Smooth muscle cell (in vitro differentiated cells): ENCODE measurements at regions not wholly inside any gene's neighbourhood (a gene's known extent, or its start where the extent isn't known, plus 50 kb on each side); places are given as distances from the start of the nearest gene placed in this dataset.
"Not testable (repeated sequence)": the region's sequence is repeated elsewhere in the genome, so short reads cannot be mapped to it uniquely, and the experiment has no call there.

Source experiments
- DNase-seq: peaks from one replicate; lab custom pipeline; 2025; ENCODE audit not compliant: unreplicated experiment; lab: John Stamatoyannopoulos, UW
- H2AFZ ChIP-seq: fragments of 200-600 bp; sonication (generic); 2 replicates; pipeline ENCODE4 v1.6.0; 2016; ENCODE audit warnings: antibody characterized with exemption, low read depth, mild to moderate bottlenecking
- H3F3A ChIP-seq: fragments of 200-600 bp; sonication (generic); 2 replicates; pipeline ENCODE4 v1.6.0; 2017; ENCODE audit warnings: antibody characterized with exemption, low read depth
- H3K27ac ChIP-seq: fragments of 200-600 bp; sonication (generic); 2 replicates; pipeline ENCODE4 v1.5.1; 2016; ENCODE audit warnings: low read depth, mild to moderate bottlenecking
- H3K27me3 ChIP-seq: fragments of 200-600 bp; sonication (generic); 2 replicates; pipeline ENCODE4 v1.6.1; 2016; ENCODE audit warnings: low read depth, mild to moderate bottlenecking
- H3K36me3 ChIP-seq: fragments of 200-600 bp; sonication (generic); 2 replicates; pipeline ENCODE4 v1.5.1; 2016; ENCODE audit warnings: low read depth
- H3K4me1 ChIP-seq: fragments of 200-600 bp; sonication (generic); 2 replicates; pipeline ENCODE4 v1.5.1; 2016; ENCODE audit warnings: low read depth
- H3K4me2 ChIP-seq: fragments of 200-600 bp; sonication (generic); 2 replicates; pipeline ENCODE4 v1.6.0; 2016; ENCODE audit warnings: mild to moderate bottlenecking
- H3K4me3 ChIP-seq: fragments of 200-600 bp; sonication (generic); 2 replicates; pipeline ENCODE4 v1.5.1; 2016; ENCODE audit warnings: mild to moderate bottlenecking
- H3K79me2 ChIP-seq: fragments of 200-600 bp; sonication (generic); 2 replicates; pipeline ENCODE4 v1.6.0; 2016; ENCODE audit warnings: low read depth, mild to moderate bottlenecking
- H3K9ac ChIP-seq: fragments of 200-600 bp; sonication (generic); 2 replicates; pipeline ENCODE4 v1.6.0; 2016; ENCODE audit warnings: low read depth
- H3K9me3 ChIP-seq: fragments of 200-600 bp; sonication (generic); replicated peaks from 2 replicates; pipeline ENCODE4 v1.5.1; 2016; ENCODE audit warnings: low read depth
- H4K20me1 ChIP-seq: fragments of 200-600 bp; sonication (generic); 2 replicates; pipeline ENCODE4 v1.6.0; 2016; ENCODE audit warnings: low read depth
- WGBS: methylation state at CpG from one replicate; pipeline ENCODE4 v1.1.7; 2016; ENCODE audit warnings: low lambda C conversion rate; 5-methylcytosine and 5-hydroxymethylcytosine counted together
- TF ChIP-seq, protein P1 (sequence below): fragments of 200-600 bp; sonication (generic); IDR thresholded peaks from 2 replicates; pipeline ENCODE4 v1.5.1; 2017; ENCODE audit warnings: borderline replicate concordance, mild to moderate bottlenecking, antibody characterized with exemption; ENCODE audit not compliant: insufficient read depth, poor library complexity, severe bottlenecking

DNA sequence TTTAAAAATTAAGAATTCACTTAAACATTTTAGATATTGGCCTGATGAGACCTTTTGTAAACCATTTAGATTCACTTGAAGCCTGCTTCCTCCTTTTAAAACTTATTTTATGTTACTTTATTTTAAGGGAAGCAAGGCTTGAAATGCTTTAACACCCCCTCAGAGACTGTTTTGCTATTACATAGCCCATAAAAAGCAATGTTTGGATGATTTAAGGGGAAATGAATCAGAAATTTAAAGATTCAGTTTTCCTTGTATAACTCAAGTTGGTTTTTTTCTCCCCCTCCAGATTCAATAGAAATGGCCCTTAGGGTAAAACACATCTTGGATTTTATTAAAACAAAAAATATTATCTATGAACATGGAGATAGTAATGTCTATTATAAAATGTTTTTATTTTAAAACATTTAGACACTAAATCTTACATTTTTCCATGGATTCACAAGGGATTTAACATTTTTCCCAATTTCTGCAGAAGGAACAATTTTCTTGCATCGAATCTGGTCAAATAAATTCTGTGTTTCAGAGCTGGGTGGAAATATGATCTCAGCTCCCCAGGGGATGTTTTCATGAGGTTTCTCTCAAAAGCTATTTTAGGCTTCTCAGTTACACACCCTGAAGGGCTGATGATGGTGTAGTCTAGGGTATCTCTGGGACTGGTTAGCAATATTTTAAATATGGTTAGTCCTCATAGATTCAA is 69.3 kb upstream of the WARS2 start:
- H2AFZ ChIP-seq: no peak overlapping the region
- H3K9me3 ChIP-seq: no peaks in the 10 kb centered on the region
- 94% methylated on average over 1 of the region's 1 CpG for WGBS
- no peak overlapping the region for H3K4me3 ChIP-seq
- H3F3A ChIP-seq: no peaks in the 10 kb centered on the region
- no peaks in the 10 kb centered on the region for H3K4me1 ChIP-seq
- H3K79me2 ChIP-seq: no peaks in the 10 kb centered on the region
- no peak for DNase-seq
- TF ChIP-seq, protein P1, sequence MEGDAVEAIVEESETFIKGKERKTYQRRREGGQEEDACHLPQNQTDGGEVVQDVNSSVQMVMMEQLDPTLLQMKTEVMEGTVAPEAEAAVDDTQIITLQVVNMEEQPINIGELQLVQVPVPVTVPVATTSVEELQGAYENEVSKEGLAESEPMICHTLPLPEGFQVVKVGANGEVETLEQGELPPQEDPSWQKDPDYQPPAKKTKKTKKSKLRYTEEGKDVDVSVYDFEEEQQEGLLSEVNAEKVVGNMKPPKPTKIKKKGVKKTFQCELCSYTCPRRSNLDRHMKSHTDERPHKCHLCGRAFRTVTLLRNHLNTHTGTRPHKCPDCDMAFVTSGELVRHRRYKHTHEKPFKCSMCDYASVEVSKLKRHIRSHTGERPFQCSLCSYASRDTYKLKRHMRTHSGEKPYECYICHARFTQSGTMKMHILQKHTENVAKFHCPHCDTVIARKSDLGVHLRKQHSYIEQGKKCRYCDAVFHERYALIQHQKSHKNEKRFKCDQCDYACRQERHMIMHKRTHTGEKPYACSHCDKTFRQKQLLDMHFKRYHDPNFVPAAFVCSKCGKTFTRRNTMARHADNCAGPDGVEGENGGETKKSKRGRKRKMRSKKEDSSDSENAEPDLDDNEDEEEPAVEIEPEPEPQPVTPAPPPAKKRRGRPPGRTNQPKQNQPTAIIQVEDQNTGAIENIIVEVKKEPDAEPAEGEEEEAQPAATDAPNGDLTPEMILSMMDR: no peak
- no peak overlapping the region for H3K27ac ChIP-seq
- H3K27me3 ChIP-seq: no peaks in the 10 kb centered on the region
- no peaks in the 10 kb centered on the region for H3K36me3 ChIP-seq
- H4K20me1 ChIP-seq: no peaks in the 10 kb centered on the region
- H3K9ac ChIP-seq: no peak overlapping the region
- H3K4me2 ChIP-seq: no peak overlapping the region

DNA sequence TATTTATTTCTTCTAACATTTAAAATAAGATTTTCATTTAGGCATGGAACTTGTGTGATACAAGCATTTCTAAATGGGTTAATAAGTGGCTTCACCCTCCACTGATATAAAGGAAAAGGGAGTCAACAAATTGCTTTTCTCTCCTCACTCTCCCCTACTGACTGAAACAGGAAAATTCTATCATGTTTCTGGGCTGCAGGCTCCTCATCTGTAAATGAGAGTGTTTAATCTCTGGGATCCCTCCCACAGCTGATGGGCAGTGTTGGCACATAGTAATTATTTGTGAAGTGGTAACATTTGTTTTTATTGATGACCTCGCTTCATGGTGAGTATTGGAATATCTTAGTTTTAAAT is 69.8 kb upstream of the WARS2 start:
- Histone ChIP-seq H3K27ac (no peak overlapping the region), H2AFZ (no peak overlapping the region), H3K4me3 (no peak overlapping the region), H3K4me2 (no peak overlapping the region), H3K9me3 (no peaks in the 10 kb centered on the region), H3K27me3 (no peaks in the 10 kb centered on the region), H3K9ac (no peak overlapping the region), H3K79me2 (no peaks in the 10 kb centered on the region), H3F3A (no peaks in the 10 kb centered on the region), H4K20me1 (no peaks in the 10 kb centered on the region), H3K4me1 (no peaks in the 10 kb centered on the region), H3K36me3 (no peaks in the 10 kb centered on the region)
- WGBS: 100% methylated on average over 1 of the region's 1 CpG
- TF ChIP-seq, protein P1: no peak
- DNase-seq: no peak

DNA sequence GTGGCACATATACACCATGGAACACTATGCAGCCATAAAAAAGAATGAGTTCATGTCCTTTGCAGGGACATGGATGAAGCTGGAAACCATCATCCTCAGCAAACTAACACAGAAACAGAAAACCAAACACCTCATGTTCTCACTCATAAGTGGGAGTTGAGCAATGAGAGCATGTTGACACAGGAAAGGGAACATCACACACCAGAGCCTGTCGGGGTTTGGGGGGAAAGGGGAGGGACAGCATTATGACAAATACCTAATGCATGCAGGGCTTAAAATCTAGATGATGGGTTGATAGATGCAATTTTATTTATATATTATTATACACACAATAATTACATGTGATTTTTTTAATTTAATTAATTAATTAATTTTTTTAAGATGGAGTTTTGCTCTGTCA is 72.8 kb upstream of the WARS2 start:
- 93% methylated on average over 1 of the region's 1 CpG for WGBS
- not testable (repeated sequence) for DNase-seq, H2AFZ ChIP-seq, H3K27me3 ChIP-seq, H3K9me3 ChIP-seq, H3F3A ChIP-seq, H3K4me3 ChIP-seq, H3K4me1 ChIP-seq, H3K9ac ChIP-seq, H3K79me2 ChIP-seq, H3K4me2 ChIP-seq, H4K20me1 ChIP-seq, H3K36me3 ChIP-seq, H3K27ac ChIP-seq

DNA sequence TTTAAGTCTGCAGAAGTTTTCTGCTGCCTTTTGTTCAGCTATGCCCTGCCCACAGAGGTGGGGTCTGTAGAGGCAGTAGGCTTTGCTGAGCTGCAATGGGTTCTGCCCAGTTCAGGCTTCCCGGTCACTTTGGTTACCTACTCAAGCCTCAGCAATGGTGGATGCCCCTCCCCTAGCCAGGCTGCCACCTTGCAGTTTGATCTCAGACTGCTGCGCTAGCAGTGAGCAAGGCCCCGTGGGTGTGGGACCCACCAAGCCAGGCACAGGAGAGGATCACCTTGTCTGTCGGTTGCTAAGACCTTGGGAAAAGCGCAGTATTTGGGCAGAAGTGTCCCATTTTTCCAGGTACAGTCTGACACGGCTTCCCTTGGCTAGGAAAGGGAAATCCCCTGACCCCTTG is 74.5 kb upstream of the WARS2 start:
- not testable (repeated sequence) for H3K4me1 ChIP-seq, H4K20me1 ChIP-seq, H3F3A ChIP-seq, DNase-seq, H2AFZ ChIP-seq, H3K4me3 ChIP-seq, H3K9me3 ChIP-seq, H3K36me3 ChIP-seq, H3K9ac ChIP-seq, H3K4me2 ChIP-seq, H3K27me3 ChIP-seq, H3K79me2 ChIP-seq, H3K27ac ChIP-seq
- WGBS: 93% methylated on average over 6 of the region's 6 CpGs

DNA sequence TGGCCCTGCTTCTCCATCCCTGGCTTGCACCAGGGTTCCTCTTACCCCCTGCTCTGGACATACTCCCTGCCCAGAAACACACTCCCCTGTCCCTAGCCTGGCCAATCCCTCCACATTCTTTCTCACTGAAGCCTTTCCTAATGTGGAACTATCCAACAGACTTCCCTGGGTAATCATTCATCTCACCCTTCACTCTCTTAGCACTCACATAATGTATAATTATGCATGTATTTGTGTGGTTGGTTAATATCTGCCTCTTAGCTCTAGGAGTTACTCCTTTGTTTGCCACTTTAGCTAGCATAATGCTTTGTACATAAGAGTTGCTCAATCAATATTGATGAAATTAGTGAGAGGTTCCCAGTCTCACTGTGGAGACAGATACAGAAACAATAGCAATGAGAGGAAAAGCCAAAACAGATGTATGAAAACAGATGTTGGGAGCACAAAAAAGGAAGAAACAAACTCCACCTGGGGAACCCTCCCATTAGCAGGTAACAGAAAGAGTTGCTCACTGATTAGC is 76.9 kb upstream of the WARS2 start:
- Histone ChIP-seq H3K9me3 (no peaks in the 10 kb centered on the region), H3K4me3 (no peak overlapping the region), H3F3A (no peaks in the 10 kb centered on the region), H3K27ac (no peak overlapping the region), H3K36me3 (no peaks in the 10 kb centered on the region), H3K4me2 (no peak overlapping the region), H4K20me1 (no peaks in the 10 kb centered on the region), H3K79me2 (no peaks in the 10 kb centered on the region), H2AFZ (no peak overlapping the region), H3K4me1 (no peaks in the 10 kb centered on the region), H3K27me3 (no peaks in the 10 kb centered on the region), H3K9ac (no peak overlapping the region)
- no peak for DNase-seq
- TF ChIP-seq, protein P1: no peak
